AG10803 (cell line): ENCODE measurements at regions not wholly inside any gene's neighbourhood (a gene's known extent, or its start where the extent isn't known, plus 50 kb on each side); places are given as distances from the start of the nearest gene placed in this dataset.

Source experiments
- DNase-seq: peaks from one replicate; pipeline ENCODE4 v3.0.0; 2010; ENCODE audit warnings: low read depth
- H3K4me3 ChIP-seq: 2 replicates; pipeline ENCODE4 v1.5.1; 2011; ENCODE audit warnings: mild to moderate bottlenecking, low read length, control low read depth
- CTCF ChIP-seq: conservative IDR thresholded peaks from 2 replicates; pipeline ENCODE4 v1.5.1; 2011; ENCODE audit warnings: mild to moderate bottlenecking, low read length, control low read depth, inconsistent platforms

- DNase-seq, result no peak
- TF ChIP-seq CTCF, result no peak
- H3K4me3 ChIP-seq, result no peak overlapping the region
These were observed 323.5 kb downstream of the PLK2 start for GRCh38 chr5:58136406-58136805.

- H3K4me3 ChIP-seq, result no peak overlapping the region
- no peak for TF ChIP-seq CTCF
- DNase-seq, result peak; percentile 53
These were observed 324.1 kb downstream of the PLK2 start for GRCh38 chr5:58135571-58136335.

- no peak overlapping the region; the same call in 1 of the 2 replicates for H3K4me3 ChIP-seq
- TF ChIP-seq CTCF, result no peak
- peak; percentile 96 for DNase-seq
These were observed 326.1 kb downstream of the PLK2 start for GRCh38 chr5:58133631-58134296.

GRCh38 chr5:58133216-58133615 is 326.7 kb downstream of the PLK2 start:
- H3K4me3 ChIP-seq, result no peak overlapping the region
- TF ChIP-seq CTCF, result no peak
- DNase-seq, result no peak

GRCh38 chr5:58127255-58128220 is 332.3 kb downstream of the PLK2 start:
- TF ChIP-seq CTCF, result no peak
- no peak overlapping the region for H3K4me3 ChIP-seq
- no peak for DNase-seq

GRCh38 chr5:58123501-58123900 is 336.4 kb downstream of the PLK2 start:
- no peak for DNase-seq
- TF ChIP-seq CTCF, result no peak
- no peak overlapping the region for H3K4me3 ChIP-seq
